Neural cell (in vitro differentiated cells): ENCODE measurements at regions not wholly inside any gene's neighbourhood (a gene's known extent, or its start where the extent isn't known, plus 50 kb on each side); places are given as distances from the start of the nearest gene placed in this dataset.

ENCODE experiments used
- EP300 ChIP-seq: fragments of 450-650 bp; conservative IDR thresholded peaks from 2 replicates; pipeline ENCODE4 v1.6.1; 2014; ENCODE audit warnings: antibody characterized with exemption, mild to moderate bottlenecking, moderate library complexity; ENCODE audit not compliant: poor library complexity, severe bottlenecking
- EZH2 ChIP-seq: fragments of 200-600, 300-800 bp; shearing (Covaris generic), sonication (generic); IDR thresholded peaks from 2 replicates; pipeline ENCODE4 v1.6.1; 2014; ENCODE audit warnings: antibody characterized with exemption, low read length, borderline replicate concordance, mild to moderate bottlenecking; ENCODE audit not compliant: insufficient read depth, poor library complexity, severe bottlenecking
- MXI1 ChIP-seq: fragments of 450-650 bp; conservative IDR thresholded peaks from 2 replicates; pipeline ENCODE4 v1.6.1; 2014; ENCODE audit warnings: antibody characterized with exemption, mild to moderate bottlenecking; ENCODE audit not compliant: poor library complexity, severe bottlenecking
- POLR2AphosphoS5 ChIP-seq: IDR thresholded peaks from 2 replicates; pipeline ENCODE4 v1.6.1; 2012
- RAD21 ChIP-seq: fragments of 450-650 bp; conservative IDR thresholded peaks from 2 replicates; pipeline ENCODE4 v1.6.1; 2014; ENCODE audit warnings: antibody characterized with exemption, mild to moderate bottlenecking, moderate library complexity
- SMC3 ChIP-seq: fragments of 450-650 bp; conservative IDR thresholded peaks from 2 replicates; pipeline ENCODE4 v1.6.1; 2014; ENCODE audit warnings: antibody characterized with exemption, mild to moderate bottlenecking, moderate library complexity; ENCODE audit not compliant: poor library complexity
- TAF1 ChIP-seq: IDR thresholded peaks from 2 replicates; pipeline ENCODE4 v1.6.1; 2012; ENCODE audit warnings: low read depth
- TF ChIP-seq, protein P1 (sequence below): fragments of 450-650 bp; IDR thresholded peaks from 2 replicates; pipeline ENCODE4 v1.5.1; 2014; ENCODE audit warnings: antibody characterized with exemption, mild to moderate bottlenecking, moderate library complexity; ENCODE audit not compliant: poor library complexity, severe bottlenecking
- TF ChIP-seq, protein P2 (sequence below): IDR thresholded peaks from 2 replicates; pipeline ENCODE4 v1.6.1; 2012; ENCODE audit warnings: borderline replicate concordance

DNA sequence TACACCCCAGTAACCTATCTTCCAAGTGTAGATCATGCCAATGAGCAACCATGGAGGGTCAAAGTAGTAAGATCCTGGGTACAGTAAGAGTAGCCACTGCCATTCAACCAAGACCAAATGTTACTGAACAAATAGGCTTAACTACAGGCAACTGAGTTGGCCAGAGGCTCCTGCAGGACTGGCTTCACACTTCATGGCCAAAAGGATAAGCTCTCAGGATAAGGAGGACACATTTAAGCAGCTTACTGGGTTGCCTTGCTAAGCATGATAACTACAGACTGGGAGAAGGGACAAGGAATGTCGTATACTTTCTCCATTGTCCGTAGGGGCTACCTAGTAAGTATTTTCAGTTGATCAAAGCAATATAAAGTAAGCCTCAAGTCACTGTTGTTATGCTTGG is 174.7 kb downstream of the INO80D start:
- TF ChIP-seq, protein P1, sequence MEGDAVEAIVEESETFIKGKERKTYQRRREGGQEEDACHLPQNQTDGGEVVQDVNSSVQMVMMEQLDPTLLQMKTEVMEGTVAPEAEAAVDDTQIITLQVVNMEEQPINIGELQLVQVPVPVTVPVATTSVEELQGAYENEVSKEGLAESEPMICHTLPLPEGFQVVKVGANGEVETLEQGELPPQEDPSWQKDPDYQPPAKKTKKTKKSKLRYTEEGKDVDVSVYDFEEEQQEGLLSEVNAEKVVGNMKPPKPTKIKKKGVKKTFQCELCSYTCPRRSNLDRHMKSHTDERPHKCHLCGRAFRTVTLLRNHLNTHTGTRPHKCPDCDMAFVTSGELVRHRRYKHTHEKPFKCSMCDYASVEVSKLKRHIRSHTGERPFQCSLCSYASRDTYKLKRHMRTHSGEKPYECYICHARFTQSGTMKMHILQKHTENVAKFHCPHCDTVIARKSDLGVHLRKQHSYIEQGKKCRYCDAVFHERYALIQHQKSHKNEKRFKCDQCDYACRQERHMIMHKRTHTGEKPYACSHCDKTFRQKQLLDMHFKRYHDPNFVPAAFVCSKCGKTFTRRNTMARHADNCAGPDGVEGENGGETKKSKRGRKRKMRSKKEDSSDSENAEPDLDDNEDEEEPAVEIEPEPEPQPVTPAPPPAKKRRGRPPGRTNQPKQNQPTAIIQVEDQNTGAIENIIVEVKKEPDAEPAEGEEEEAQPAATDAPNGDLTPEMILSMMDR: no peak
- TF ChIP-seq POLR2AphosphoS5 (no peak), EP300 (no peak), EZH2 (no peak), SMC3 (no peak), RAD21 (no peak), TAF1 (no peak), MXI1 (no peak)
- TF ChIP-seq, protein P2, sequence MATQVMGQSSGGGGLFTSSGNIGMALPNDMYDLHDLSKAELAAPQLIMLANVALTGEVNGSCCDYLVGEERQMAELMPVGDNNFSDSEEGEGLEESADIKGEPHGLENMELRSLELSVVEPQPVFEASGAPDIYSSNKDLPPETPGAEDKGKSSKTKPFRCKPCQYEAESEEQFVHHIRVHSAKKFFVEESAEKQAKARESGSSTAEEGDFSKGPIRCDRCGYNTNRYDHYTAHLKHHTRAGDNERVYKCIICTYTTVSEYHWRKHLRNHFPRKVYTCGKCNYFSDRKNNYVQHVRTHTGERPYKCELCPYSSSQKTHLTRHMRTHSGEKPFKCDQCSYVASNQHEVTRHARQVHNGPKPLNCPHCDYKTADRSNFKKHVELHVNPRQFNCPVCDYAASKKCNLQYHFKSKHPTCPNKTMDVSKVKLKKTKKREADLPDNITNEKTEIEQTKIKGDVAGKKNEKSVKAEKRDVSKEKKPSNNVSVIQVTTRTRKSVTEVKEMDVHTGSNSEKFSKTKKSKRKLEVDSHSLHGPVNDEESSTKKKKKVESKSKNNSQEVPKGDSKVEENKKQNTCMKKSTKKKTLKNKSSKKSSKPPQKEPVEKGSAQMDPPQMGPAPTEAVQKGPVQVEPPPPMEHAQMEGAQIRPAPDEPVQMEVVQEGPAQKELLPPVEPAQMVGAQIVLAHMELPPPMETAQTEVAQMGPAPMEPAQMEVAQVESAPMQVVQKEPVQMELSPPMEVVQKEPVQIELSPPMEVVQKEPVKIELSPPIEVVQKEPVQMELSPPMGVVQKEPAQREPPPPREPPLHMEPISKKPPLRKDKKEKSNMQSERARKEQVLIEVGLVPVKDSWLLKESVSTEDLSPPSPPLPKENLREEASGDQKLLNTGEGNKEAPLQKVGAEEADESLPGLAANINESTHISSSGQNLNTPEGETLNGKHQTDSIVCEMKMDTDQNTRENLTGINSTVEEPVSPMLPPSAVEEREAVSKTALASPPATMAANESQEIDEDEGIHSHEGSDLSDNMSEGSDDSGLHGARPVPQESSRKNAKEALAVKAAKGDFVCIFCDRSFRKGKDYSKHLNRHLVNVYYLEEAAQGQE: no peak
